H9 (cell line): ENCODE measurements at regions not wholly inside any gene's neighbourhood (a gene's known extent, or its start where the extent isn't known, plus 50 kb on each side); places are given as distances from the start of the nearest gene placed in this dataset.

ENCODE experiments used
- DNase-seq: peaks from one replicate; pipeline ENCODE4 v3.0.0-alpha.2; 2017
- H2AFZ ChIP-seq: one replicate; pipeline ENCODE4 v1.6.1; 2013; ENCODE audit warnings: mild to moderate bottlenecking, low read length, control low read depth, moderate library complexity
- H2AK5ac ChIP-seq: 2 replicates; pipeline ENCODE4 v1.6.1; 2013; ENCODE audit warnings: low read length, control low read depth, mixed read lengths; ENCODE audit not compliant: insufficient read length
- H2BK120ac ChIP-seq: one replicate; pipeline ENCODE4 v1.6.1; 2013; ENCODE audit warnings: low read depth, mild to moderate bottlenecking, low read length, control low read depth, inconsistent platforms; ENCODE audit not compliant: poor library complexity, severe bottlenecking
- H2BK12ac ChIP-seq: 2 replicates; pipeline ENCODE4 v1.6.1; 2013; ENCODE audit warnings: low read length, control low read depth, mixed read lengths, low read depth; ENCODE audit not compliant: insufficient read length
- H2BK15ac ChIP-seq: 2 replicates; pipeline ENCODE4 v1.6.1; 2013; ENCODE audit warnings: low read depth, low read length, control low read depth
- H2BK20ac ChIP-seq: one replicate; pipeline ENCODE4 v1.6.1; 2013; ENCODE audit warnings: low read depth, mild to moderate bottlenecking, low read length, control low read depth, inconsistent platforms; ENCODE audit not compliant: poor library complexity, severe bottlenecking
- H2BK5ac ChIP-seq: 2 replicates; pipeline ENCODE4 v1.6.1; 2013; ENCODE audit warnings: low read length, control low read depth, mixed read lengths; ENCODE audit not compliant: insufficient read length
- H3K14ac ChIP-seq: 2 replicates; pipeline ENCODE4 v1.6.1; 2013; ENCODE audit warnings: low read length, control low read depth; ENCODE audit not compliant: insufficient read depth
- H3K18ac ChIP-seq: 2 replicates; pipeline ENCODE4 v1.6.1; 2013; ENCODE audit warnings: low read depth, mild to moderate bottlenecking, mixed read lengths, low read length, control low read depth; ENCODE audit not compliant: insufficient read length
- H3K23ac ChIP-seq: 2 replicates; pipeline ENCODE4 v1.6.1; 2013; ENCODE audit warnings: low read length, control low read depth, mixed read lengths, low read depth; ENCODE audit not compliant: insufficient read length
- H3K23me2 ChIP-seq: 2 replicates; pipeline ENCODE4 v1.6.1; 2013; ENCODE audit warnings: low read depth, mild to moderate bottlenecking, mixed read lengths, low read length, control low read depth; ENCODE audit not compliant: insufficient read length, poor library complexity, severe bottlenecking
- H3K27ac ChIP-seq: 2 replicates; pipeline ENCODE4 v1.5.1; 2013; ENCODE audit warnings: low read length, control low read depth, mixed read lengths, low read depth; ENCODE audit not compliant: insufficient read length
- H3K27me3 ChIP-seq: 2 replicates; pipeline ENCODE4 v1.6.1; 2013; ENCODE audit warnings: low read length, control low read depth, inconsistent platforms; ENCODE audit not compliant: insufficient read depth
- H3K4ac ChIP-seq: 2 replicates; pipeline ENCODE4 v1.6.1; 2013; ENCODE audit warnings: low read depth, mild to moderate bottlenecking, control low read depth, inconsistent platforms, low read length, moderate library complexity
- H3K4me1 ChIP-seq: 2 replicates; pipeline ENCODE4 v1.6.1; 2013; ENCODE audit warnings: low read length, control low read depth, inconsistent platforms; ENCODE audit not compliant: insufficient read depth
- H3K4me2 ChIP-seq: 2 replicates; pipeline ENCODE4 v1.6.1; 2013; ENCODE audit warnings: low read length, control low read depth, mixed read lengths; ENCODE audit not compliant: insufficient read length, insufficient read depth
- H3K56ac ChIP-seq: 2 replicates; pipeline ENCODE4 v1.6.1; 2013; ENCODE audit warnings: low read depth, mild to moderate bottlenecking, mixed read lengths, low read length, control low read depth; ENCODE audit not compliant: insufficient read length
- H3K79me1 ChIP-seq: 2 replicates; pipeline ENCODE4 v1.6.1; 2013; ENCODE audit warnings: low read depth, mild to moderate bottlenecking, moderate library complexity, low read length, control low read depth, inconsistent platforms; ENCODE audit not compliant: insufficient read depth, poor library complexity, severe bottlenecking
- H3K79me2 ChIP-seq: 2 replicates; pipeline ENCODE4 v1.6.1; 2013; ENCODE audit warnings: low read length, control low read depth, inconsistent platforms; ENCODE audit not compliant: insufficient read depth
- H3K9ac ChIP-seq: 2 replicates; pipeline ENCODE4 v1.6.1; 2013; ENCODE audit warnings: low read length, control low read depth, mixed read lengths; ENCODE audit not compliant: insufficient read length; ENCODE audit errors: extremely low read depth
- H3K9me3 ChIP-seq: one replicate; pipeline ENCODE4 v1.6.1; 2013; ENCODE audit warnings: low read depth, low read length, inconsistent platforms; ENCODE audit not compliant: control insufficient read depth
- H3T11ph ChIP-seq: one replicate; pipeline ENCODE4 v1.6.1; 2013; ENCODE audit warnings: mild to moderate bottlenecking, low read length, control low read depth, inconsistent platforms
- H4K20me1 ChIP-seq: one replicate; pipeline ENCODE4 v1.6.1; 2013; ENCODE audit not compliant: control insufficient read depth, insufficient read length, insufficient read depth
- H4K5ac ChIP-seq: 2 replicates; pipeline ENCODE4 v1.6.1; 2013; ENCODE audit warnings: low read depth, mild to moderate bottlenecking, mixed read lengths, low read length, control low read depth; ENCODE audit not compliant: insufficient read length
- H4K8ac ChIP-seq: replicated peaks from 2 replicates; pipeline ENCODE4 v1.6.1; 2013; ENCODE audit warnings: low read length, control low read depth, mixed read lengths, low read depth; ENCODE audit not compliant: insufficient read length
- H4K91ac ChIP-seq: 2 replicates; pipeline ENCODE4 v1.6.1; 2013; ENCODE audit warnings: low read depth, mild to moderate bottlenecking, moderate library complexity, mixed read lengths, low read length, control low read depth; ENCODE audit not compliant: insufficient read length
- H3K27ac Mint-ChIP-seq, 3 experiments: 2 replicates in 2 of 3; 3 replicates in 1 of 3; pipeline ENCODE4 v1.8.0; 2020 to 2021; ENCODE audit warnings: mixed read lengths in 3 of 3, mild to moderate bottlenecking in 1 of 3, moderate library complexity in 1 of 3
- H3K27me3 Mint-ChIP-seq: 2 replicates; pipeline ENCODE4 v1.8.0; 2021; ENCODE audit warnings: low read depth, mild to moderate bottlenecking, moderate library complexity, mixed read lengths
- H3K36me3 Mint-ChIP-seq, 3 experiments: 2 replicates in 2 of 3; 3 replicates in 1 of 3; pipeline ENCODE4 v1.8.0; 2020 to 2021; ENCODE audit warnings: low read depth in 3 of 3, mixed read lengths in 3 of 3; ENCODE audit not compliant: insufficient read depth in 1 of 3
- H3K4me1 Mint-ChIP-seq, 2 experiments: 2 replicates each; pipeline ENCODE4 v1.8.0; 2020; ENCODE audit warnings: mixed read lengths in 2 of 2
- H3K4me3 Mint-ChIP-seq, 2 experiments: 2 replicates in 1 of 2; 3 replicates in 1 of 2; pipeline ENCODE4 v1.8.0; 2020 to 2021; ENCODE audit warnings: mild to moderate bottlenecking in 2 of 2, mixed read lengths in 2 of 2, moderate library complexity in 1 of 2
- H3K9me3 Mint-ChIP-seq, 2 experiments: 2 replicates in 1 of 2; 3 replicates in 1 of 2; pipeline ENCODE4 v1.8.0; 2020; ENCODE audit warnings: mild to moderate bottlenecking in 2 of 2, mixed read lengths in 2 of 2, moderate library complexity in 1 of 2
- CTCF ChIP-seq: fragments of 200-600 bp; sonication (generic); conservative IDR thresholded peaks from 3 replicates; pipeline ENCODE4 v1.8.0; 2021; ENCODE audit warnings: antibody characterized with exemption, mild to moderate bottlenecking
- WGBS: extraction: QIAGEN DNeasy Blood & Tissue Kit; methylation state at CpG from one replicate; pipeline ENCODE4 v1.1.7; 2013; ENCODE audit warnings: missing lambda C conversion rate, low lambda C conversion rate, mixed read lengths; ENCODE audit not compliant: insufficient read length; ENCODE audit errors: extremely low coverage; 5-methylcytosine and 5-hydroxymethylcytosine counted together

- Mint-ChIP-seq H3K27ac (no peak overlapping the region), H3K4me3 (no peak overlapping the region), H3K9me3 (peaks cover 18 to 29% of the 10 kb centered on the region in 2 experiments), H3K4me1 (no peaks in the 10 kb centered on the region), H3K36me3 (peaks cover 8 to 18% (median 15%) of the 10 kb centered on the region in 3 experiments; a peak in 6 of 7 replicates), H3K27me3 (no peaks in the 10 kb centered on the region)
- Histone ChIP-seq H3K18ac (no peak overlapping the region), H3K27ac (no peak overlapping the region), H3K9ac (no peak overlapping the region), H3K27me3 (no peaks in the 10 kb centered on the region), H3K79me1 (no peaks in the 10 kb centered on the region), H3K23ac (no peak overlapping the region), H3K79me2 (no peaks in the 10 kb centered on the region), H3K23me2 (no peaks in the 10 kb centered on the region), H3K4me2 (no peak overlapping the region), H4K8ac (no peak overlapping the region), H3K56ac (no peak overlapping the region), H3K4me1 (no peaks in the 10 kb centered on the region), H2BK15ac (no peak overlapping the region), H2BK20ac (no peak overlapping the region), H4K5ac (no peak overlapping the region), H2AFZ (no peak overlapping the region), H3K4ac (no peak overlapping the region), H2BK5ac (no peak overlapping the region), H4K91ac (no peak overlapping the region), H3T11ph (no peak overlapping the region), H2AK5ac (no peak overlapping the region), H2BK12ac (no peak overlapping the region), H2BK120ac (no peak overlapping the region), H4K20me1 (no peaks in the 10 kb centered on the region), H3K14ac (no peak overlapping the region), H3K9me3 (no peaks in the 10 kb centered on the region)
- WGBS, result no CpG with 5 or more reads among the region's 1 CpG
- no peak for TF ChIP-seq CTCF
- no peak for DNase-seq
Observed at GRCh38 chr3:88336894-88337293, 187.1 kb downstream of the C3orf38 start.
